GM21619 (cell line): ENCODE measurements at regions not wholly inside any gene's neighbourhood (a gene's known extent, or its start where the extent isn't known, plus 50 kb on each side); places are given as distances from the start of the nearest gene placed in this dataset.
A peak's percentile ranks its signal among the peaks of the same experiment; 100 is the strongest.
"Not testable (repeated sequence)": the region's sequence is repeated elsewhere in the genome, so short reads cannot be mapped to it uniquely, and the experiment has no call there.

Source experiments
- ATAC-seq: cut with Tn5 transposase; IDR thresholded peaks from one replicate; pipeline ENCODE4 v1.9.1; 2021; ENCODE audit not compliant: unreplicated experiment

- no peak for ATAC-seq
These were observed 211.6 kb downstream of the CENPC start for GRCh38 chr4:67333664-67334063.

GRCh38 chr4:67332627-67333026 is 212.7 kb downstream of the CENPC start:
- ATAC-seq, result no peak

- no peak for ATAC-seq
These were observed 216.9 kb downstream of the CENPC start for GRCh38 chr4:67328393-67328792.

GRCh38 chr4:67328018-67328278 is 217.4 kb downstream of the CENPC start:
- no peak for ATAC-seq

- ATAC-seq, result peak; percentile 98
These were observed 217.9 kb downstream of the CENPC start for GRCh38 chr4:67327245-67328017.

GRCh38 chr4:67325791-67326190 is 219.5 kb downstream of the CENPC start:
- ATAC-seq, result no peak

- no peak for ATAC-seq
These were observed 224.7 kb downstream of the CENPC start for GRCh38 chr4:67320645-67321044.

- not testable (repeated sequence) for ATAC-seq
These were observed 225.7 kb downstream of the CENPC start for GRCh38 chr4:67319607-67320006.

- not testable (repeated sequence) for ATAC-seq
These were observed 244.7 kb downstream of the CENPC start for GRCh38 chr4:67300497-67301185.

GRCh38 chr4:67292636-67293035 is 252.7 kb downstream of the CENPC start:
- no peak for ATAC-seq

GRCh38 chr4:67292045-67292444 is 253.3 kb downstream of the CENPC start:
- no peak for ATAC-seq

- no peak for ATAC-seq
These were observed 253.7 kb downstream of the CENPC start for GRCh38 chr4:67291644-67292043.

GRCh38 chr4:67288964-67289363 is 256.3 kb downstream of the CENPC start:
- peak; percentile 76 for ATAC-seq

- ATAC-seq, result no peak
These were observed 258.6 kb downstream of the CENPC start for GRCh38 chr4:67286724-67287123.

GRCh38 chr4:67282749-67283148 is 262.6 kb downstream of the CENPC start:
- no peak for ATAC-seq

- ATAC-seq, result no peak
These were observed 270.0 kb downstream of the CENPC start for GRCh38 chr4:67275179-67275750.

GRCh38 chr4:67274671-67275070 is 270.6 kb downstream of the CENPC start:
- not testable (repeated sequence) for ATAC-seq

GRCh38 chr4:67273666-67274065 is 271.6 kb downstream of the CENPC start:
- ATAC-seq, result no peak

GRCh38 chr4:67261971-67262370 is 283.3 kb downstream of the CENPC start:
- no peak for ATAC-seq

- no peak for ATAC-seq
These were observed 288.8 kb downstream of the CENPC start for GRCh38 chr4:67256388-67257043.

- ATAC-seq, result no peak
These were observed 295.0 kb downstream of the CENPC start for GRCh38 chr4:67250131-67250896.
